ENCODE measurements at regions not wholly inside any gene's neighbourhood (a gene's known extent, or its start where the extent isn't known, plus 50 kb on each side); places are given as distances from the start of the nearest gene placed in this dataset.

DNA sequence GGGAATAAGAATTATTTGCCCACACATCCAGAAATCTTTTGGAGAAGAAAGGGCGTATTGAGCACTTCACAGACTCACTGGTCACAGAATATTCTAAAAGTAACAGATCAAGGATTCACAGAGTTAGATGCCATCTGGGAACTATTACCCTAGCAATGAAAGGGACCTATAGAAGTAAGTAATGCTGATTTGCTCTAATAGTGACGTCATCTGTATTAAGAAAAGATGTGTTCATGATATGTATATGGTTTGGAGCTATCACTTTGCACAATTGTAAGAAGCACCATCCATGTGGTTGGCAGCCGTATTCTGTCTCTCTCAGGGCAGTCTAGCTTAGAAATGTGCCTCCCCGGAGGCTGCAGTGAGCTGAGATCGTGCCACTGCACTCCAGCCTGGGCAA lies 52.8 kb upstream of the SV2C start:
- Histone ChIP-seq H3K36me3 (replicated peaks) (no peaks in the 10 kb centered on the region), H3K4me3 (ENCODE audit: low read depth, low read length) (no peak overlapping the region), H3K27ac (no peak overlapping the region), H3K27me3 (replicated peaks) (no peaks in the 10 kb centered on the region)
- TF ChIP-seq, protein P1, sequence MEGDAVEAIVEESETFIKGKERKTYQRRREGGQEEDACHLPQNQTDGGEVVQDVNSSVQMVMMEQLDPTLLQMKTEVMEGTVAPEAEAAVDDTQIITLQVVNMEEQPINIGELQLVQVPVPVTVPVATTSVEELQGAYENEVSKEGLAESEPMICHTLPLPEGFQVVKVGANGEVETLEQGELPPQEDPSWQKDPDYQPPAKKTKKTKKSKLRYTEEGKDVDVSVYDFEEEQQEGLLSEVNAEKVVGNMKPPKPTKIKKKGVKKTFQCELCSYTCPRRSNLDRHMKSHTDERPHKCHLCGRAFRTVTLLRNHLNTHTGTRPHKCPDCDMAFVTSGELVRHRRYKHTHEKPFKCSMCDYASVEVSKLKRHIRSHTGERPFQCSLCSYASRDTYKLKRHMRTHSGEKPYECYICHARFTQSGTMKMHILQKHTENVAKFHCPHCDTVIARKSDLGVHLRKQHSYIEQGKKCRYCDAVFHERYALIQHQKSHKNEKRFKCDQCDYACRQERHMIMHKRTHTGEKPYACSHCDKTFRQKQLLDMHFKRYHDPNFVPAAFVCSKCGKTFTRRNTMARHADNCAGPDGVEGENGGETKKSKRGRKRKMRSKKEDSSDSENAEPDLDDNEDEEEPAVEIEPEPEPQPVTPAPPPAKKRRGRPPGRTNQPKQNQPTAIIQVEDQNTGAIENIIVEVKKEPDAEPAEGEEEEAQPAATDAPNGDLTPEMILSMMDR (IDR thresholded peaks at IDR 0.05; ENCODE audit: low read depth, low read length, missing control alignments), result no peak
- in situ Hi-C loops (cut with HindIII; ENCODE audit: low pct_ligation_motif_present, low sequenced_read_pairs), result no loop called here
- no peak for DNase-seq

DNA sequence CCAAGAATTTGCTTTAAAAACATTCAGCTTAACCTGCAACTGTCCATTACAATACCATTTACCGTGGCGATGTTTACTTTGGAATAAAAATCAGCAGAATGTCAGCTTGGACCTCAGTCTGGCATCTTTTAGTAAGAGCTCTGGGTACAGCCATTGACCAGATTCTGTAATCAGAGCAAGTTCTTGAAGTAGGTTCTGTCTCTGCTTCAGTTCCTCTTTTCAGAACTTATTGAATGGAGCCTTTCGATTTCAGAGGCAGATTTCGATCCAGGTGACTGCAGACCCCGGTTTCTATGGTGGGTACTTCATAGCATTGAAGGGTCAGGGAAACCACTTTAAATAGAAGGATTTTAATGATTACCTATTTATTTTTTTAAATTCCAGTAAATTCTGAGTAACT lies 53.4 kb upstream of the SV2C start:
- TF ChIP-seq, protein P1 (IDR thresholded peaks at IDR 0.05; ENCODE audit: low read depth, low read length, missing control alignments), result no peak
- Histone ChIP-seq H3K36me3 (replicated peaks) (no peaks in the 10 kb centered on the region), H3K27me3 (replicated peaks) (no peaks in the 10 kb centered on the region), H3K4me3 (ENCODE audit: low read depth, low read length) (no peak overlapping the region), H3K27ac (no peak overlapping the region)
- DNase-seq, result no peak
- in situ Hi-C loops (cut with HindIII; ENCODE audit: low pct_ligation_motif_present, low sequenced_read_pairs), result no loop called here

DNA sequence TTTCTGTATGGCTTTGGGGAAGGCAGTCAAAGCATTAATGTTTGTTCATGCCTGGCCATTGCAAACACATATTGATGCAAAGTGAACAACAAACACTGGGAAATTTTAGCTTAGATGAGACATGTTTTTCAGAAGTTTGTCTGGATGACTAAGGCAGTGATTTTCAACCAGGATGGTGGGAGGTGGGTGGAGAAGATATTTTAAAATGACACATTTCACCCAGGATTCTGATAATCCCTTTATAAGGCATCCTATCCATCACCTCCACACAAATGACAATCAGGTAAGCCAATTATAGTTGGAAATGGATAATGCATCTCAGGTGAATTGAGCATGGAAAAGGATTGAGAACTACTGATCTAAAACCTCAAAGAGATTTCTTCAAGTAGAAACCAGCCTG lies 57.4 kb upstream of the SV2C start:
- Histone ChIP-seq H3K27ac (no peak overlapping the region), H3K36me3 (replicated peaks) (no peaks in the 10 kb centered on the region), H3K27me3 (replicated peaks) (no peaks in the 10 kb centered on the region), H3K4me3 (ENCODE audit: low read depth, low read length) (no peak overlapping the region)
- no peak for DNase-seq
- TF ChIP-seq, protein P1 (IDR thresholded peaks at IDR 0.05; ENCODE audit: low read depth, low read length, missing control alignments), result no peak
- in situ Hi-C loops (cut with HindIII; ENCODE audit: low pct_ligation_motif_present, low sequenced_read_pairs), result no loop called here

DNA sequence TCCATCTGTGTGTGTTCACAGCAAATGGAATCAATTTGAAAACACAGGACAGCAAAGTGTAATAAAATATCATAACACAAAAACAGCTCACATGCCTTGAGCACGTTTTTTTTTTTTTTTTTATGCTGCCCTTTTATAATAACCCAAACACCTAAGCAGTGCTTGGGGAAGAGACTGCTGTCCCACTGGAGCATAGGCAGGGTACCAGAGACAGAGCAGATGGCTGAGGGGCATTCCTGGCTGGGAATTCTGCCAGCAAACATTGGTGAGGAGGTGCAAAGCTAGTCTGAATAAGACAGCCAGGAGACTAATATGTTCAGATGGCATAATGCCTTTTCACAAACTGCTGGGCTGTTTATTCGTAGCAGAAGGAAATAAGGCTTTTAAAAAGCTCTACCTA lies 58.1 kb upstream of the SV2C start:
- H3K27me3 ChIP-seq (replicated peaks), result no peaks in the 10 kb centered on the region
- in situ Hi-C loops (cut with HindIII; ENCODE audit: low pct_ligation_motif_present, low sequenced_read_pairs), result no loop called here
- TF ChIP-seq, protein P1 (IDR thresholded peaks at IDR 0.05; ENCODE audit: low read depth, low read length, missing control alignments), result no peak
- no peak overlapping the region for H3K4me3 ChIP-seq (ENCODE audit: low read depth, low read length)
- H3K27ac ChIP-seq, result no peak overlapping the region
- H3K36me3 ChIP-seq (replicated peaks), result no peaks in the 10 kb centered on the region
- DNase-seq, result no peak

DNA sequence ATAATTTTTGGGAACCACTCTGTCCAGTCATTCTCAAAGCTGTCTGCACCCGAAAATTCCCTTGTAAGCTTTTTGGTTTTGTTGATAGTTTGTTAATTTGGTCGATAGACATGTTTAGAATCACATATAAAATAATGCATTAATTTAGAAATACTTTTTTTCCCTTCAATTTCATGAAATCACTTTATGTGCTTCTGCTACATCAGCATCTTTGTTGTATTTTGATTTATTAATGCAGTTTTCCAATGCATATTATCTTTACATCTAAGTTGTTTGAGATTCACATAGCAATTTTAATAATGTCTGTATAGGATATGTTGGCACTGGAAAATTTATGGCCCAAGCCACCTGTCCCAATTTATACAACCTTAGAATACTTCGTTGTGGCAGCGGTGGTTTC lies 60.6 kb upstream of the SV2C start:
- H3K27ac ChIP-seq, result no peak overlapping the region
- in situ Hi-C loops (cut with HindIII; ENCODE audit: low pct_ligation_motif_present, low sequenced_read_pairs), result no loop called here

More for the DNA sequence above, 60.6 kb upstream of the SV2C start:
- no peak overlapping the region for H3K4me3 ChIP-seq (ENCODE audit: low read depth, low read length)
- DNase-seq, result no peak
- no peaks in the 10 kb centered on the region for H3K36me3 ChIP-seq (replicated peaks)
- no peaks in the 10 kb centered on the region for H3K27me3 ChIP-seq (replicated peaks)
- TF ChIP-seq, protein P1 (IDR thresholded peaks at IDR 0.05; ENCODE audit: low read depth, low read length, missing control alignments), result no peak
